WI38 (cell line): ENCODE measurements at regions not wholly inside any gene's neighbourhood (a gene's known extent, or its start where the extent isn't known, plus 50 kb on each side); places are given as distances from the start of the nearest gene placed in this dataset.

Source experiments
- H3K4me3 ChIP-seq: 2 replicates; pipeline ENCODE4 v1.5.1; 2011; ENCODE audit warnings: low read depth, mild to moderate bottlenecking, control low read depth, low read length
- CTCF ChIP-seq: IDR thresholded peaks from 2 replicates; pipeline ENCODE4 v1.5.1; 2012; ENCODE audit warnings: low read depth, mild to moderate bottlenecking, control low read depth, low read length

GRCh38 chr2:225864394-225864793 lies 464.9 kb downstream of the NYAP2 start:
- H3K4me3 ChIP-seq: no peak overlapping the region
- TF ChIP-seq CTCF: no peak

GRCh38 chr2:225842939-225843338 lies 443.4 kb downstream of the NYAP2 start:
- H3K4me3 ChIP-seq: no peak overlapping the region
- no peak for TF ChIP-seq CTCF

GRCh38 chr2:225841314-225841713 lies 441.8 kb downstream of the NYAP2 start:
- TF ChIP-seq CTCF: no peak
- H3K4me3 ChIP-seq: no peak overlapping the region

- H3K4me3 ChIP-seq: no peak overlapping the region
- no peak for TF ChIP-seq CTCF
These were observed 437.8 kb downstream of the NYAP2 start for GRCh38 chr2:225837328-225837727.

GRCh38 chr2:225824748-225825449 lies 425.4 kb downstream of the NYAP2 start:
- TF ChIP-seq CTCF: no peak
- H3K4me3 ChIP-seq: no peak overlapping the region

- no peak for TF ChIP-seq CTCF
- no peak overlapping the region for H3K4me3 ChIP-seq
These were observed 421.8 kb downstream of the NYAP2 start for GRCh38 chr2:225821351-225821750.

GRCh38 chr2:225820826-225821225 lies 421.3 kb downstream of the NYAP2 start:
- no peak overlapping the region for H3K4me3 ChIP-seq
- no peak for TF ChIP-seq CTCF
